GM12878 (cell line): ENCODE measurements at regions not wholly inside any gene's neighbourhood (a gene's known extent, or its start where the extent isn't known, plus 50 kb on each side); places are given as distances from the start of the nearest gene placed in this dataset.

Experiments used
- ATAC-seq: fragments of 200-7000 bp; cut with Tn5 transposase; 3 replicates; pipeline ENCODE4 v1.9.1; 2020; ENCODE audit warnings: mild to moderate bottlenecking, moderate library complexity
- BruUV-seq: library from RNA; stranded (reverse); fragments of 400-500 nt; replicated peaks from 2 replicates; lab custom pipeline; 2021; lab: Mats Ljungman, UMichigan
- CTCF ChIA-PET: fragments of 300-600 bp; sonication (Branson Sonifier 250); formaldehyde crosslinking; extraction: SDS; loops from one replicate; lab custom pipeline; 2021; ENCODE audit warnings: inconsistent platforms; lab: Yijun Ruan, JAX
- POLR2A ChIA-PET: fragments of 350-600 bp; formaldehyde crosslinking; extraction: SDS; loops from one replicate; lab custom pipeline; 2021; ENCODE audit warnings: inconsistent platforms; lab: Charles Lee
- RAD21 ChIA-PET: fragments of 300-600 bp; sonication (Branson Sonifier 250); formaldehyde crosslinking; loops from one replicate; lab custom pipeline; 2023; ENCODE audit warnings: antibody characterized with exemption; ENCODE audit not compliant: unreplicated experiment; lab: Charles Lee
- SMC1A ChIA-PET: fragments of 300-600 bp; sonication (Branson Sonifier 250); formaldehyde crosslinking; loops from one replicate; lab custom pipeline; 2023; ENCODE audit not compliant: unreplicated experiment, uncharacterized antibody; lab: Charles Lee
- DNase-seq: peaks from one replicate; pipeline ENCODE4 v3.0.0-alpha.2; 2011; ENCODE audit warnings: low read depth, low spot score
- FAIRE-seq: peaks from 3 replicates; lab custom pipeline; 2011; peaks lifted over from hg19 to GRCh38; lab: Jason Lieb, UNC
- H2AFZ ChIP-seq: 2 replicates; pipeline ENCODE4 v1.6.0; 2011; ENCODE audit warnings: low read depth, low read length, control low read depth; ENCODE audit not compliant: control insufficient read depth
- H3K27ac ChIP-seq: 2 replicates; pipeline ENCODE4 v1.5.1; 2011; ENCODE audit warnings: control low read depth; ENCODE audit not compliant: control insufficient read depth, insufficient read depth
- H3K27me3 ChIP-seq, 2 experiments: replicated peaks in 1 of 2; 2 replicates each; pipeline versions ENCODE4 v1.6.0 to v1.6.1; 2011; ENCODE audit warnings: low read length in 1 of 2; ENCODE audit not compliant: control insufficient read depth in 2 of 2, insufficient read depth in 2 of 2
- H3K36me3 ChIP-seq, 2 experiments: 2 replicates each; pipeline ENCODE4 v1.5.1; 2011; ENCODE audit warnings: low read length in 1 of 2; ENCODE audit not compliant: control insufficient read depth in 2 of 2, insufficient read depth in 2 of 2
- H3K4me1 ChIP-seq: 2 replicates; pipeline ENCODE4 v1.6.1; 2011; ENCODE audit warnings: mild to moderate bottlenecking, low read length, moderate library complexity, mixed read lengths; ENCODE audit not compliant: control insufficient read depth, insufficient read depth
- H3K4me2 ChIP-seq: 2 replicates; pipeline ENCODE4 v1.6.0; 2011; ENCODE audit warnings: control low read depth; ENCODE audit not compliant: control insufficient read depth, insufficient read depth
- H3K4me3 ChIP-seq: fragments of 200-600 bp; sonication (generic); 2 replicates; pipeline ENCODE4 v1.5.1; 2016
- H3K79me2 ChIP-seq: 2 replicates; pipeline ENCODE4 v1.6.0; 2011; ENCODE audit warnings: low read length; ENCODE audit not compliant: control insufficient read depth, insufficient read depth
- H3K9ac ChIP-seq: 2 replicates; pipeline ENCODE4 v1.8.0; 2011; ENCODE audit warnings: low read length, control low read depth, mixed read lengths; ENCODE audit not compliant: control insufficient read depth, insufficient read depth
- H3K9me3 ChIP-seq: replicated peaks from 3 replicates; pipeline ENCODE4 v1.5.1; 2011; ENCODE audit warnings: mild to moderate bottlenecking, low read length; ENCODE audit not compliant: control insufficient read depth, insufficient read depth
- H4K20me1 ChIP-seq: 2 replicates; pipeline ENCODE4 v1.6.0; 2011; ENCODE audit not compliant: control insufficient read depth, insufficient read depth
- EP300 ChIP-seq, 2 experiments: fragments of 150-350 bp in 1 of 2; IDR thresholded peaks; 2 replicates each; pipeline ENCODE4 v1.6.1; 2011 to 2012; ENCODE audit warnings: low read depth in 2 of 2, low read length in 2 of 2, borderline replicate concordance in 1 of 2, improper control_type of control experiment in 1 of 2, inconsistent platforms in 1 of 2; ENCODE audit not compliant: control insufficient read depth in 1 of 2
- ESRRA ChIP-seq: IDR thresholded peaks from 2 replicates; pipeline ENCODE4 v1.6.1; 2012; ENCODE audit warnings: mild to moderate bottlenecking, low read length, improper control_type of control experiment
- GABPA ChIP-seq: IDR thresholded peaks from 2 replicates; pipeline ENCODE4 v1.6.1; 2014; ENCODE audit warnings: antibody characterized with exemption, low read depth, mild to moderate bottlenecking, inconsistent platforms
- HCFC1 ChIP-seq: fragments of 150-350 bp; IDR thresholded peaks from 2 replicates; pipeline ENCODE4 v1.6.1; 2014; ENCODE audit warnings: low read length
- IRF4 ChIP-seq: IDR thresholded peaks from 2 replicates; pipeline ENCODE4 v1.6.1; 2011; ENCODE audit warnings: low read depth, low read length
- KLF5 ChIP-seq: fragments of 450-650 bp; IDR thresholded peaks from 2 replicates; pipeline ENCODE4 v1.6.1; 2014; ENCODE audit warnings: mild to moderate bottlenecking; ENCODE audit not compliant: partially characterized antibody
- MEF2B ChIP-seq: fragments of 450-650 bp; IDR thresholded peaks from 2 replicates; pipeline ENCODE4 v1.6.1; 2018; ENCODE audit warnings: mild to moderate bottlenecking, moderate library complexity; ENCODE audit not compliant: partially characterized antibody, poor library complexity, severe bottlenecking
- NFYA ChIP-seq: IDR thresholded peaks from 2 replicates; pipeline ENCODE4 v1.6.1; 2011; ENCODE audit warnings: low read depth, mild to moderate bottlenecking, low read length, improper control_type of control experiment, borderline replicate concordance
- NRF1 ChIP-seq: conservative IDR thresholded peaks from 2 replicates; pipeline ENCODE4 v1.6.1; 2011; ENCODE audit warnings: mild to moderate bottlenecking, low read depth, low read length, improper control_type of control experiment
- PML ChIP-seq: IDR thresholded peaks from 2 replicates; pipeline ENCODE4 v1.6.1; 2012; ENCODE audit warnings: low read length, inconsistent platforms
- POU2F2 ChIP-seq: IDR thresholded peaks from 3 replicates; pipeline ENCODE4 v1.6.1; 2011; ENCODE audit warnings: low read depth, mild to moderate bottlenecking, low read length, borderline replicate concordance
- RB1 ChIP-seq: fragments of 450-650 bp; formaldehyde crosslinking; IDR thresholded peaks from 2 replicates; pipeline ENCODE4 v1.6.1; 2017; ENCODE audit warnings: mild to moderate bottlenecking, borderline replicate concordance
- RUNX3 ChIP-seq: IDR thresholded peaks from 2 replicates; pipeline ENCODE4 v1.6.1; 2012; ENCODE audit warnings: low read length, inconsistent platforms
- TBL1XR1 ChIP-seq: IDR thresholded peaks from 2 replicates; pipeline ENCODE4 v1.6.1; 2012; ENCODE audit warnings: low read depth, low read length, improper control_type of control experiment
- ZNF274 ChIP-seq: IDR thresholded peaks from one replicate; pipeline ENCODE4 v1.8.0; 2011; ENCODE audit not compliant: insufficient read length, insufficient read depth
- WGBS: methylation state at CpG from one replicate; pipeline ENCODE4 v1.1.6; 2016; ENCODE audit warnings: low lambda C conversion rate; ENCODE audit not compliant: insufficient replicate concordance, insufficient coverage; ENCODE audit errors: missing lambda C conversion rate; 5-methylcytosine and 5-hydroxymethylcytosine counted together
- in situ Hi-C: fragments of 300-500 bp; cut with MboI; formaldehyde crosslinking; loops from 9 replicates; pipeline ENCODE4 v1.14.3; 2018; ENCODE audit warnings: mixed read lengths
- intact Hi-C: fragments of 100-400 bp; cut with micrococcal nuclease; formaldehyde crosslinking; loops from one replicate; pipeline ENCODE4 v1.14.2; 2022; ENCODE audit not compliant: unreplicated experiment
- TF ChIP-seq, protein P1 (sequence below): fragments of 450-650 bp; IDR thresholded peaks from 2 replicates; pipeline ENCODE4 v1.6.1; 2016; ENCODE audit warnings: mild to moderate bottlenecking
- TF ChIP-seq, protein P2 (sequence below): fragments of 450-650 bp; IDR thresholded peaks from 2 replicates; pipeline ENCODE4 v1.6.1; 2017; ENCODE audit warnings: mild to moderate bottlenecking, low read depth, inconsistent platforms; ENCODE audit not compliant: poor library complexity, severe bottlenecking
- TF ChIP-seq, protein P3 (sequence below): IDR thresholded peaks from 2 replicates; pipeline ENCODE4 v1.6.1; 2012; ENCODE audit warnings: low read depth, low read length, improper control_type of control experiment

DNA sequence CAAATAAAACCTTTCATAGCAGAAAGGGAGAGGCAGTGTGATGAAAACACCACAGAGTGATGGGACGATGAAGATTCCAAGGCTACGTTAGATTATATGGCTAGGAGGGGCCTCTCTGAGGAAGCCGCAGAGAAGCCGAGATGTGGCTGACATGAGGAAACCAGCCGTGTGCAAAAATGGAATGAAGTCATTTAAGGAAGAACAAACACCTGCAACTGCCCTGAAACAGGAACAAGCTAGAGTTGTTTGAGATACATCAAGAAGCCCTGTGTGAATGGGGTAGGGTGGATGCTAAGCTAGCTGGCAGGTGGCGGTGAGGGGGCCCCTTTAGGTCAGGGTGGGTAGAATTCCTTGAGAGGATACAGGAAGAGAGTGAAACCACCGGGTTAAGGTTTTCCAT, 129.5 kb downstream of the KLF6 start:
- CTCF ChIA-PET = no interaction called here
- WGBS = 11% methylated on average over 7 of the region's 7 CpGs
- no peak for ATAC-seq

DNA sequence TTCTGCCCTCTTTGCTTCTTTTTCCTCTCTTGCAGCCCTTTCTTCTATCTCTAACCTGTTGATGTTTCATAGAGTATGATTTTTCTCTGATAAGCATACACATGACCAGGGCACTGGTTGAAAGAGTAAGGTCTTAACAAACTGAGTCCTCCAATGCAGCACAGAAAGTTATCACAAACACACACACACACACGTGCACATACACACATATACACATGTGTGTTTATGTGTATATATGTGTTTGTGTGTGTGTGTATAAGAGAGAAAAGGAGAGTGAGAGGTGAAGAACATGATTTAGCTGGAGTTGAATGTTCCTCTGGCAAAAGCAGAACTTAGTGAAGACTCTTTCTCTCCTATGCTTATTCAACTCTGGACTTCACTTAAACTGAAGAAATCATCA, 130.0 kb downstream of the KLF6 start:
- H3K36me3 ChIP-seq = no peaks in the 10 kb centered on the region
- H3K4me1 ChIP-seq = no peaks in the 10 kb centered on the region
- DNase-seq (no peak), FAIRE-seq (no peak), ATAC-seq (no peak)
- intact Hi-C loops = no loop called here
- POLR2A ChIA-PET = no interaction called here
- no peak overlapping the region for H2AFZ ChIP-seq
- in situ Hi-C loops = no loop called here
- TF ChIP-seq, protein P1, sequence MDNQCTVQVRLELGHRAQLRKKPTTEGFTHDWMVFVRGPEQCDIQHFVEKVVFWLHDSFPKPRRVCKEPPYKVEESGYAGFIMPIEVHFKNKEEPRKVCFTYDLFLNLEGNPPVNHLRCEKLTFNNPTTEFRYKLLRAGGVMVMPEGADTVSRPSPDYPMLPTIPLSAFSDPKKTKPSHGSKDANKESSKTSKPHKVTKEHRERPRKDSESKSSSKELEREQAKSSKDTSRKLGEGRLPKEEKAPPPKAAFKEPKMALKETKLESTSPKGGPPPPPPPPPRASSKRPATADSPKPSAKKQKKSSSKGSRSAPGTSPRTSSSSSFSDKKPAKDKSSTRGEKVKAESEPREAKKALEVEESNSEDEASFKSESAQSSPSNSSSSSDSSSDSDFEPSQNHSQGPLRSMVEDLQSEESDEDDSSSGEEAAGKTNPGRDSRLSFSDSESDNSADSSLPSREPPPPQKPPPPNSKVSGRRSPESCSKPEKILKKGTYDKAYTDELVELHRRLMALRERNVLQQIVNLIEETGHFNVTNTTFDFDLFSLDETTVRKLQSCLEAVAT = no peak
- TF ChIP-seq MEF2B (no peak), RB1 (no peak), TBL1XR1 (no peak)
- TF ChIP-seq, protein P2, sequence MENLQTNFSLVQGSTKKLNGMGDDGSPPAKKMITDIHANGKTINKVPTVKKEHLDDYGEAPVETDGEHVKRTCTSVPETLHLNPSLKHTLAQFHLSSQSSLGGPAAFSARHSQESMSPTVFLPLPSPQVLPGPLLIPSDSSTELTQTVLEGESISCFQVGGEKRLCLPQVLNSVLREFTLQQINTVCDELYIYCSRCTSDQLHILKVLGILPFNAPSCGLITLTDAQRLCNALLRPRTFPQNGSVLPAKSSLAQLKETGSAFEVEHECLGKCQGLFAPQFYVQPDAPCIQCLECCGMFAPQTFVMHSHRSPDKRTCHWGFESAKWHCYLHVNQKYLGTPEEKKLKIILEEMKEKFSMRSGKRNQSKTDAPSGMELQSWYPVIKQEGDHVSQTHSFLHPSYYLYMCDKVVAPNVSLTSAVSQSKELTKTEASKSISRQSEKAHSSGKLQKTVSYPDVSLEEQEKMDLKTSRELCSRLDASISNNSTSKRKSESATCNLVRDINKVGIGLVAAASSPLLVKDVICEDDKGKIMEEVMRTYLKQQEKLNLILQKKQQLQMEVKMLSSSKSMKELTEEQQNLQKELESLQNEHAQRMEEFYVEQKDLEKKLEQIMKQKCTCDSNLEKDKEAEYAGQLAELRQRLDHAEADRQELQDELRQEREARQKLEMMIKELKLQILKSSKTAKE = no peak
- CTCF ChIA-PET = no interaction called here
- RAD21 ChIA-PET = no interaction called here
- H3K79me2 ChIP-seq = no peaks in the 10 kb centered on the region
- H3K4me3 ChIP-seq = no peak overlapping the region
- no peaks in the 10 kb centered on the region for H3K9me3 ChIP-seq
- SMC1A ChIA-PET = no interaction called here
- H3K27me3 ChIP-seq = peaks cover 0 to 2% of the 10 kb centered on the region in 2 experiments; a peak in 3 of 4 replicates
- 0% methylated on average over 1 of the region's 1 CpG for WGBS
- H4K20me1 ChIP-seq = no peaks in the 10 kb centered on the region
- no peak overlapping the region for H3K9ac ChIP-seq
- no TSS peak for BruUV-seq
- H3K27ac ChIP-seq = no peak overlapping the region
- H3K4me2 ChIP-seq = no peak overlapping the region

More for the DNA sequence above, 129.5 kb downstream of the KLF6 start:
- H3K27me3 ChIP-seq = peaks cover 0 to 2% of the 10 kb centered on the region in 2 experiments; a peak in 3 of 4 replicates
- H3K4me1 ChIP-seq = no peaks in the 10 kb centered on the region
- H3K9ac ChIP-seq = no peak overlapping the region
- BruUV-seq = no TSS peak
- in situ Hi-C loops = no loop called here
- H3K79me2 ChIP-seq = no peaks in the 10 kb centered on the region
- SMC1A ChIA-PET = interaction anchor here (0.8 kb wide), 1 partner anchor 455 kb away, joined by 3 read pairs; no protein-coding TSS in a partner anchor
- no peak overlapping the region for H3K4me2 ChIP-seq
- H3K4me3 ChIP-seq = no peak overlapping the region
- FAIRE-seq (no peak), DNase-seq (no peak)
- H3K36me3 ChIP-seq = no peaks in the 10 kb centered on the region
- H3K9me3 ChIP-seq = no peaks in the 10 kb centered on the region
- H2AFZ ChIP-seq = no peak overlapping the region
- TF ChIP-seq IRF4 (no peak), GABPA (no peak), ESRRA (no peak), ZNF274 (no peak), NFYA (no peak), NRF1 (no peak), EP300 (IDR thresholded peaks at IDR 0.05; ENCODE audit: borderline replicate concordance in 1 of 2, control insufficient read depth in 1 of 2, low read depth in 2 of 2, low read length in 2 of 2) (no peak), KLF5 (no peak), RUNX3 (no peak), POU2F2 (no peak), PML (no peak), HCFC1 (no peak)
- TF ChIP-seq, protein P3, sequence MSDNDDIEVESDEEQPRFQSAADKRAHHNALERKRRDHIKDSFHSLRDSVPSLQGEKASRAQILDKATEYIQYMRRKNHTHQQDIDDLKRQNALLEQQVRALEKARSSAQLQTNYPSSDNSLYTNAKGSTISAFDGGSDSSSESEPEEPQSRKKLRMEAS = no peak
- no peak overlapping the region for H3K27ac ChIP-seq
- POLR2A ChIA-PET = no interaction called here
- H4K20me1 ChIP-seq = no peaks in the 10 kb centered on the region
- RAD21 ChIA-PET = no interaction called here
- intact Hi-C loops = no loop called here
